ENCODE measurements at regions not wholly inside any gene's neighbourhood (a gene's known extent, or its start where the extent isn't known, plus 50 kb on each side); places are given as distances from the start of the nearest gene placed in this dataset.

DNA sequence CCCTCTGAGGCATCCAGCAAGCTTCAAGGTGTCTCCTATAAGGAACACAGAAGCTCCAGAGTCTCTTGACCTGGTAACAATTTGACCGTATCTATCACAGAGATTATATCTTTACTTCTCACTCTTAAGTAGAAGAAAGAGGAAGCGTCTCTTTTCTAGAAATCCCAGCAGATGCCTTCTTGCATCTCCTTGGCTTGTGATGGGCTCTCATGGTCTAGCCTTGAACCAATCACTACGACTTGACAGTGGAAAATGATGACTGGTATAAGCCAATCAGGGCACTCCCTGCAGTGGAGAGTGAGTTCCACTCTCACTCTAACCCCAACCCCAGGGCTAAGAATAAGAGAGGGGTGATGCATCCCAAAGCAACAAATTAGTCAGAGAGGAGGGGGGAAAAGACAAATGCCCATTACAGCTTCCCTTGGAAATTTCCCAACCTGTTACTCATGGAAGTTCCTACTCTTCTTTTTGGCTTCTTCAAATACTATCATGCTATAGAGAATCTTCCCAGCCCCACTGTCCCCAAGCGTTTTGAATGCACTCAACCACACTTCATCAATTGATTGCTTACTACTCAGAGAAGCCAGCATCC is 293.5 kb downstream of the MN1 start:
- TF ChIP-seq, protein P1, sequence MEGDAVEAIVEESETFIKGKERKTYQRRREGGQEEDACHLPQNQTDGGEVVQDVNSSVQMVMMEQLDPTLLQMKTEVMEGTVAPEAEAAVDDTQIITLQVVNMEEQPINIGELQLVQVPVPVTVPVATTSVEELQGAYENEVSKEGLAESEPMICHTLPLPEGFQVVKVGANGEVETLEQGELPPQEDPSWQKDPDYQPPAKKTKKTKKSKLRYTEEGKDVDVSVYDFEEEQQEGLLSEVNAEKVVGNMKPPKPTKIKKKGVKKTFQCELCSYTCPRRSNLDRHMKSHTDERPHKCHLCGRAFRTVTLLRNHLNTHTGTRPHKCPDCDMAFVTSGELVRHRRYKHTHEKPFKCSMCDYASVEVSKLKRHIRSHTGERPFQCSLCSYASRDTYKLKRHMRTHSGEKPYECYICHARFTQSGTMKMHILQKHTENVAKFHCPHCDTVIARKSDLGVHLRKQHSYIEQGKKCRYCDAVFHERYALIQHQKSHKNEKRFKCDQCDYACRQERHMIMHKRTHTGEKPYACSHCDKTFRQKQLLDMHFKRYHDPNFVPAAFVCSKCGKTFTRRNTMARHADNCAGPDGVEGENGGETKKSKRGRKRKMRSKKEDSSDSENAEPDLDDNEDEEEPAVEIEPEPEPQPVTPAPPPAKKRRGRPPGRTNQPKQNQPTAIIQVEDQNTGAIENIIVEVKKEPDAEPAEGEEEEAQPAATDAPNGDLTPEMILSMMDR (IDR thresholded peaks at IDR 0.05; ENCODE audit: low read length) = no peak
- TF ChIP-seq EZH2 (optimal IDR thresholded peaks at IDR 0.05; ENCODE audit: low read depth, low read length) = no peak

Measured in MM.1S (cell line).